ENCODE measurements at regions not wholly inside any gene's neighbourhood (a gene's known extent, or its start where the extent isn't known, plus 50 kb on each side); places are given as distances from the start of the nearest gene placed in this dataset.
"Not testable (repeated sequence)": the region's sequence is repeated elsewhere in the genome, so short reads cannot be mapped to it uniquely, and the experiment has no call there.

DNA sequence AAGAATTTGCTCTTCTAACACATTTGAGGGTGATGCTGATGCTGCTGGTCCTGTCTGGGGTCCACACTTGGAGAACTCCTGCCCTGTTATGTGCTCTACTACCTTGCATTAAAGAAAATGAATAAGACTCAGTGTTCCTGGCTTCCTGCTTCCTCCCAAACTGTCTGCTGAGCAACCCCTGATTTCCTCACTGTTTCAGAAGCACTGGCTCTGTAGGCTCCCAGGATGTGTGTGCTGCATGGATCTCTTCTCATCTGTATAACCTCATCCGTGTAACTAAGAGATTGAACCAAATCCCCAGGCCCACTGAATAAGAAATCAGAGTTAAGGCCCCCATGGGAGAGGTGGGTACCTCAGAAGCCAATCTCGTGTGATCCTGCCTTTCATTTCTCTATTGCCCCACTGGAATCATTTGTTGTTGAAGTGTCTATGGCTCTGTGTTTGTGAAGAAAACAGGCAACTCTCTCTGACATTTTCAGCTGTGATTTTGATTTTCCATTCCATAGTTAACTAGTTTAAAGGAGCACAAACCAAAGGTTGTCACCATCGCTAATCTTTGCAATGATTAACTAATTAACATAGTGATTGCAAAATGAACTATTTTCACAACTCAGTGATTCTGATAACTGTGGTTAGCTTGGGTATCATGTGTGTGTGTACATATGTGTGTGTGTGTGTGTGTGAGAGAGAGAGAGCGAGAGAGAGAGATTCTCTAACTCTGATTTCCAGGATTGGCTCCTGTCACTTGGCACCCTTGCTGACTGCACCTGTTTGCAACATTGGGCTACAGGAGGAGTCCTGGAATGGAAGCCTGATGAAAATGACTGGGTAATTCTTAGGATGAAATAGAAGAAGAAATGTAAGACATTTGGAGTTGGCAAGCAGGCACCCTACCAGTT is 196.2 kb downstream of the SLC38A4 start:
- no peak for DNase-seq (ENCODE audit: low read depth in 2 of 2)
- H3K4me3 ChIP-seq (replicated peaks in 1 of 2; ENCODE audit: low read depth in 2 of 2, low read length in 2 of 2) = no peak overlapping the region
- TF ChIP-seq, protein P1, sequence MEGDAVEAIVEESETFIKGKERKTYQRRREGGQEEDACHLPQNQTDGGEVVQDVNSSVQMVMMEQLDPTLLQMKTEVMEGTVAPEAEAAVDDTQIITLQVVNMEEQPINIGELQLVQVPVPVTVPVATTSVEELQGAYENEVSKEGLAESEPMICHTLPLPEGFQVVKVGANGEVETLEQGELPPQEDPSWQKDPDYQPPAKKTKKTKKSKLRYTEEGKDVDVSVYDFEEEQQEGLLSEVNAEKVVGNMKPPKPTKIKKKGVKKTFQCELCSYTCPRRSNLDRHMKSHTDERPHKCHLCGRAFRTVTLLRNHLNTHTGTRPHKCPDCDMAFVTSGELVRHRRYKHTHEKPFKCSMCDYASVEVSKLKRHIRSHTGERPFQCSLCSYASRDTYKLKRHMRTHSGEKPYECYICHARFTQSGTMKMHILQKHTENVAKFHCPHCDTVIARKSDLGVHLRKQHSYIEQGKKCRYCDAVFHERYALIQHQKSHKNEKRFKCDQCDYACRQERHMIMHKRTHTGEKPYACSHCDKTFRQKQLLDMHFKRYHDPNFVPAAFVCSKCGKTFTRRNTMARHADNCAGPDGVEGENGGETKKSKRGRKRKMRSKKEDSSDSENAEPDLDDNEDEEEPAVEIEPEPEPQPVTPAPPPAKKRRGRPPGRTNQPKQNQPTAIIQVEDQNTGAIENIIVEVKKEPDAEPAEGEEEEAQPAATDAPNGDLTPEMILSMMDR (IDR thresholded peaks at IDR 0.05; ENCODE audit: low read depth, low read length) = no peak

DNA sequence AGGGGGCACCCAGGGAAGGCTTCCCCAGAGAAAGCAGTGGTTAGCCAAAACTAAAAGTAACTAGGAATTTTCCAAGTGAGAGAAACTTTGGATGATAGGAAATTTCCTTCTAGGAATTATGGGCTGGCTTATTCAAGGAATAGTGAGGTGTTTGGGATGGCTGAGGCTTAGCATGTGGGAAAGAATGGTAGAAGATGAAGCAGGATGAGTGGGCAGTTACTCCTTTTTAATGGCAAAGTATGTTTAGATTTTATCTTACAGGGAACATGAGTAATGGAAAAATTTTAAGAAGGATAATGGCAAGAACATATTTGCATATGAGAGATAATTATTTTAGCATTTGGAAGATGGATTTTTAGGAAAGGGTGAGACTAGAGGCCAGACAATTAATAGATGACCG is 197.6 kb downstream of the SLC38A4 start:
- TF ChIP-seq, protein P1 (IDR thresholded peaks at IDR 0.05; ENCODE audit: low read depth, low read length) = no peak
- no peak for DNase-seq (ENCODE audit: low read depth in 2 of 2)

DNA sequence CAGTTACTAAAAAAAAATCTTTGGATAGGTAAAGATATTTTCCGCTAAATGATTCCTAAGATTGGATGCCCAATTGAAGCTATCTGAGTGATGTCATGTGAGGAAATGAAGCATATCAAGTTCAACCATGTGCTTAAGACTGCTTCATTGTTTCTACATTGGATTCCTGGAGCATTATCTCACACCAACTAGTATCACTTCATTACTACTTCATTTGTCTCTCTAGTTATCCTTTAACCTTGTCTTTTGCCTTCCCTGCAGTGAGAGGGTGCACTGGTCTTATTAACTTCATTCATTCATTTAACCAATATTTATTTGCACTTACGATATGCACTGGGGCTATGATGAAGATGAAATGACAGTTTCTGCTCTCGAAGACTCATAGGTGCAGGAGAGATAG is 198.1 kb downstream of the SLC38A4 start:
- TF ChIP-seq, protein P1 (IDR thresholded peaks at IDR 0.05; ENCODE audit: low read depth, low read length) = no peak
- peak in 1 of 2 donors; percentile 17 for DNase-seq (ENCODE audit: low read depth in 2 of 2)
- no peak overlapping the region for H3K4me3 ChIP-seq (replicated peaks in 1 of 2; ENCODE audit: low read depth in 2 of 2, low read length in 2 of 2)

More for the DNA sequence above, 197.6 kb downstream of the SLC38A4 start:
- H3K4me3 ChIP-seq (replicated peaks in 1 of 2; ENCODE audit: low read depth in 2 of 2, low read length in 2 of 2) = no peak overlapping the region

DNA sequence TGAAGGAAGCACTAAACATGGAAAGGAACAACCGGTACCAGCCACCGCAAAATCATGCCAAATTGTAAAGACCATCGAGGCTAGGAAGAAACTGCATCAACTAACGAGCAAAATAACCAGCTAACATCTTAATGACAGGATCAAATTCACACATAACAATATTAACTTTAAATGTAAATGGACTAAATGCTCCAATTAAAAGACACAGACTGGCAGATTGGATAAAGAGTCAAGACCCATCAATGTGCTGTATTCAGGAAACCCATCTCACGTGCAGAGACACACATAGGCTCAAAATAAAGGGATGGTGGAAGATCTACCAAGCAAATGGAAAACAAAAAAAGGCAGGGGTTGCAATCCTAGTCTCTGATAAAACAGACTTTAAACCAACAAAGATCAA is 206.3 kb downstream of the SLC38A4 start:
- DNase-seq (ENCODE audit: low read depth in 2 of 2); H3K4me3 ChIP-seq (replicated peaks in 1 of 2; ENCODE audit: low read depth in 2 of 2, low read length in 2 of 2): not testable (repeated sequence)

DNA sequence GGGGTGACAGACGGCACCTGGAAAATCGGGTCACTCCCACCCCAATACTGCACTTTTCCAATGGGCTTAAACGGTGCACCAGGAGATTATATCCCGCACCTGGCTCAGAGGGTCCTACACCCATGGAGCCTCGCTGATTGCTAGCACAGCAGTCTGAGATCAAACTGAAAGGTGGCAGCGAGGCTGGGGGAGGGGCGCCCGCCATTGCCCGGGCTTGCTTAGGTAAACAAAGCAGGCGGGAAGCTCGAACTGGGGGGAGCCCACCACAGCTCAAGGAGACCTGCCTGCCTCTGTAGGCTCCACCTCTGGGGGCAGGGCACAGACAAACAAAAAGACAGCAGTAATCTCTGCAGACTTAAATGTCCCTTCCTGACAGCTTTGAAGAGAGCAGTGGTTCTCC is 208.1 kb downstream of the SLC38A4 start:
- H3K4me3 ChIP-seq (replicated peaks in 1 of 2; ENCODE audit: low read depth in 2 of 2, low read length in 2 of 2); DNase-seq (ENCODE audit: low read depth in 2 of 2): not testable (repeated sequence)

DNA sequence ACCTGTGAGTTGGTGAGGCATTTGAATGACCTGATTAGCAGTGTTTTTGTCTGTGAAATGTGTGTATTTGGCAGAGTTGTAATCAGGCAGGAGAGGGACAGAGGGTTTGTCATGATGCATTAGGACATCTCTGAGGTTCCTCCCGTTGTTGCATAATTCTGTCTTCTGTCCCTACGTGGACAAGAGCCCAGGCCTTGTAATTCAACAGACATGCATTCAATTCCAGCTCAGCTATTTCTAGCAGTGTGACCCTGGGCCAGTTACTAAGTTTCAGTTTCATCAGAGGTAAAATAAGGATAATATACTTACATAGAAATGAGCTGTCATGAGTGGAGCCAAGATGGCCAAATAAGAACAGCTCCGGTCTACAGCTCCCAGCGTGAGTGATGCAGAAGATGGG is 208.6 kb downstream of the SLC38A4 start:
- TF ChIP-seq, protein P1 (IDR thresholded peaks at IDR 0.05; ENCODE audit: low read depth, low read length) = no peak
- peak; percentile 80 to 92 for DNase-seq (ENCODE audit: low read depth in 2 of 2)
- H3K4me3 ChIP-seq (replicated peaks in 1 of 2; ENCODE audit: low read depth in 2 of 2, low read length in 2 of 2) = no peak overlapping the region

DNA sequence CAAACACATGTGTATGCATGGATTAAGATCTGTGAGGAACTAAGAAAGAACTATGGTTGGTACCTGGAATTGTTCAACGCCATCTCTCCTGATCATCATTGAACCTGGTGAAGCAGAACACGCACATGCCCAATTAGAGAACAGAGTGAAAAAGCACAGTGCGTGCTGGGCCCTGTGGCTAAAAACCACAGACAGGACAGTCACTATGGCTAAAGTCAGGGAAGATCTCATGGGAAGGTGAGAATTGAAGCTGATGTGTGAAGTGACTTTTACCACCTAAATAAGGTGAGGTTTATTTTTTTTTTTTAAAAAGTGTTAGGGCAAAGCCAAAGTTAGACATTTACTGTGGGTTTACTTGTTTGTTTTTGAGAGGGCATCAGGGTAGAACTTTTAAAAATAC is 215.0 kb downstream of the SLC38A4 start:
- DNase-seq (ENCODE audit: low read depth in 2 of 2) = no peak
- no peak overlapping the region for H3K4me3 ChIP-seq (replicated peaks in 1 of 2; ENCODE audit: low read depth in 2 of 2, low read length in 2 of 2)
- TF ChIP-seq, protein P1 (IDR thresholded peaks at IDR 0.05; ENCODE audit: low read depth, low read length) = no peak

DNA sequence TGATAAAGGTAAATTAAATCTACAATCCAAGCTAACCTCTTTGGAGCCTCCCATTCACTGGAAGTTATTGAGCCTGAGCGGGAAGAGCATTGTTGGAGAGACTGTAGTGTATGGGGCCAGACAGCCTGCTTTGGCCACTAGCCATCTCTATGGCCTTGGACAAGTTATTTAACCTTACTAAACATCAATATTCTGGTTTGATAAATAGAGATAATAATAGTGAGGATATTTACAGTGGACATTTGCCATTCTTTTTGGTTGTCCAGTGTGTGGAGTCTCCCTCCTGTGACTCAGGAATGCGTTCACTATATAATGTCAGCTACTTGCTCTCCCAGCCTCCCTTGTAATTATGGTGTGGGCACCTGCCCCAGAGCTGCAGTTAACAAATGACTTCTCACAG is 216.1 kb downstream of the SLC38A4 start:
- TF ChIP-seq, protein P1 (IDR thresholded peaks at IDR 0.05; ENCODE audit: low read depth, low read length) = no peak
- no peak for DNase-seq (ENCODE audit: low read depth in 2 of 2)
- no peak overlapping the region for H3K4me3 ChIP-seq (replicated peaks in 1 of 2; ENCODE audit: low read depth in 2 of 2, low read length in 2 of 2)

Measured in cardiac fibroblast (primary cell).